CD14-positive monocyte (primary cell): ENCODE measurements at regions not wholly inside any gene's neighbourhood (a gene's known extent, or its start where the extent isn't known, plus 50 kb on each side); places are given as distances from the start of the nearest gene placed in this dataset.

Source experiments
- DNase-seq, 3 donors: peaks; one replicate each; pipeline ENCODE4 v3.0.0-alpha.2; 2011 to 2022
- H2AFZ ChIP-seq: 2 replicates; pipeline ENCODE4 v1.6.0; 2012; ENCODE audit warnings: mild to moderate bottlenecking, low read depth, low read length, inconsistent platforms; ENCODE audit not compliant: insufficient read depth, poor library complexity, severe bottlenecking
- H3K27ac ChIP-seq, 2 donors: 1 replicate in 1 of 2; 2 replicates in 1 of 2; pipeline ENCODE4 v1.5.1; 2012 to 2013; ENCODE audit warnings: low read length in 2 of 2, control low read depth in 1 of 2, inconsistent platforms in 1 of 2, low read depth in 1 of 2, mild to moderate bottlenecking in 1 of 2
- H3K27me3 ChIP-seq, 2 donors: one replicate each; pipeline versions ENCODE4 v1.6.0 to v1.6.1; 2011 to 2013; ENCODE audit warnings: low read length in 2 of 2; ENCODE audit not compliant: control insufficient read depth in 2 of 2, insufficient read depth in 2 of 2
- H3K36me3 ChIP-seq, 2 donors: replicated peaks in 1 of 2; 1 replicate in 1 of 2; 2 replicates in 1 of 2; pipeline versions ENCODE4 v1.5.1 to v1.6.1; 2012 to 2013; ENCODE audit warnings: low read length in 2 of 2, control low read depth in 1 of 2, inconsistent platforms in 1 of 2, mild to moderate bottlenecking in 1 of 2; ENCODE audit not compliant: insufficient read depth in 2 of 2, control insufficient read depth in 1 of 2
- H3K4me1 ChIP-seq, 2 donors: 1 replicate in 1 of 2; 2 replicates in 1 of 2; pipeline versions ENCODE4 v1.5.1 to v1.6.1; 2012 to 2013; ENCODE audit warnings: low read length in 2 of 2, control low read depth in 1 of 2, inconsistent platforms in 1 of 2, mild to moderate bottlenecking in 1 of 2, moderate library complexity in 1 of 2; ENCODE audit not compliant: insufficient read depth in 2 of 2, control insufficient read depth in 1 of 2
- H3K4me2 ChIP-seq: replicated peaks from 2 replicates; pipeline ENCODE3; 2012; ENCODE audit warnings: low read length, moderate library complexity, mild to moderate bottlenecking; ENCODE audit not compliant: poor library complexity, severe bottlenecking; ENCODE audit errors: extremely low read depth
- H3K4me3 ChIP-seq, 3 experiments: fragments of 200-600 bp in 1 of 3; sonication (generic) in 1 of 3; replicated peaks in 1 of 3; 1 replicate in 2 of 3; 2 replicates in 1 of 3; pipeline ENCODE4 v1.5.1; 2011 to 2013; ENCODE audit warnings: low read length in 3 of 3, mild to moderate bottlenecking in 3 of 3, control low read depth in 2 of 3, low read depth in 2 of 3, inconsistent platforms in 1 of 3, moderate library complexity in 1 of 3
- H3K79me2 ChIP-seq: 2 replicates; pipeline ENCODE4 v1.6.0; 2012; ENCODE audit warnings: mild to moderate bottlenecking, control low read depth, inconsistent platforms, low read length, moderate library complexity; ENCODE audit not compliant: insufficient read depth
- H3K9ac ChIP-seq: 2 replicates; pipeline ENCODE4 v1.6.0; 2017; ENCODE audit warnings: low read length, mild to moderate bottlenecking; ENCODE audit not compliant: insufficient read depth, poor library complexity, severe bottlenecking
- H3K9me3 ChIP-seq, 2 donors: replicated peaks in 1 of 2; 1 replicate in 1 of 2; 2 replicates in 1 of 2; pipeline versions ENCODE4 v1.5.1 to v1.6.1; 2012 to 2013; ENCODE audit warnings: low read length in 2 of 2, control low read depth in 1 of 2; ENCODE audit not compliant: control insufficient read depth in 1 of 2, insufficient read depth in 1 of 2
- H4K20me1 ChIP-seq: 2 replicates; pipeline ENCODE4 v1.6.0; 2012; ENCODE audit warnings: mild to moderate bottlenecking, low read length, control low read depth, moderate library complexity; ENCODE audit not compliant: insufficient read depth
- H3K27ac Mint-ChIP-seq, 7 donors: one replicate each; pipeline ENCODE4 v1.8.0; 2020; ENCODE audit warnings: mild to moderate bottlenecking in 7 of 7, mixed read lengths in 7 of 7, moderate library complexity in 6 of 7, inconsistent platforms in 2 of 7
- H3K27me3 Mint-ChIP-seq, 3 donors: one replicate each; pipeline ENCODE4 v1.8.0; 2021 to 2022; ENCODE audit warnings: low read depth in 3 of 3, mild to moderate bottlenecking in 3 of 3, mixed read lengths in 3 of 3, moderate library complexity in 3 of 3, inconsistent platforms in 1 of 3
- H3K36me3 Mint-ChIP-seq, 2 donors: one replicate each; pipeline ENCODE4 v1.8.0; 2020; ENCODE audit warnings: mixed read lengths in 2 of 2, inconsistent platforms in 1 of 2, mild to moderate bottlenecking in 1 of 2
- H3K4me1 Mint-ChIP-seq: one replicate; pipeline ENCODE4 v1.8.0; 2020; ENCODE audit warnings: mild to moderate bottlenecking, mixed read lengths
- H3K4me3 Mint-ChIP-seq, 2 donors: one replicate each; pipeline ENCODE4 v1.8.0; 2020; ENCODE audit warnings: mild to moderate bottlenecking in 2 of 2, mixed read lengths in 2 of 2, moderate library complexity in 1 of 2
- H3K9me3 Mint-ChIP-seq, 7 donors: one replicate each; pipeline ENCODE4 v1.8.0; 2020 to 2022; ENCODE audit warnings: mixed read lengths in 7 of 7, mild to moderate bottlenecking in 6 of 7, moderate library complexity in 6 of 7, inconsistent platforms in 2 of 7
- CTCF ChIP-seq: fragments of 200-600 bp; IDR thresholded peaks from one replicate; pipeline ENCODE4 v1.8.0; 2022; ENCODE audit warnings: antibody characterized with exemption, mild to moderate bottlenecking
- WGBS: methylation state at CpG from one replicate; pipeline ENCODE4 v1.1.5; 2013; ENCODE audit warnings: missing lambda C conversion rate; ENCODE audit not compliant: insufficient coverage; 5-methylcytosine and 5-hydroxymethylcytosine counted together
- intact Hi-C, 2 donors: fragments of 100-400 bp; cut with micrococcal nuclease; formaldehyde crosslinking; loops; one replicate each; pipeline versions ENCODE4 v1.15.0 to v1.15.1; 2023

DNA sequence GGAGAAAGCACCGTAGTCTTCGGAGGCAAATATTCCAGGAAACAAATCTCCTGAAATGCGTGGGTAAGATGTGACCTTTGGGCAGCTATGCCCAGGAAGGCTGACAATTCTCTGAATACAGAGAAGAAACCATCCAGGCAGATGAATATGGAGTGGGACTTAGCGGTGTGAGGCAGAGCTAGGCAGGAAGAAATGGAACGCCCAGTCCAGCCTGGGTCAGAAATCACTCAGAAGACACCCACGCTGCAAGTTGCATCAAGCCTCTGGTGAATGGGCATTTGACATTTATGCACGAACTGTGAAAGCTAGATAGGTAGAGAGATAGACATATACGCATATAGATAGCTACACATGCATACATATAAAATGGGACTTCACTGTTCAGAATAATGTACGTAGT, 498.5 kb downstream of the QKI start:
- H3K9me3 ChIP-seq = no peaks in the 10 kb centered on the region
- H4K20me1 ChIP-seq = no peaks in the 10 kb centered on the region
- no peak overlapping the region for H3K9ac ChIP-seq
- H3K27me3 ChIP-seq = no peaks in the 10 kb centered on the region
- DNase-seq = no peak
- Mint-ChIP-seq H3K27me3 (peaks cover 2 to 4% (median 3%) of the 10 kb centered on the region in 3 donors), H3K9me3 (peaks cover 0 to 9% (median 2%) of the 10 kb centered on the region in 7 donors), H3K36me3 (no peaks in the 10 kb centered on the region), H3K4me3 (no peak overlapping the region), H3K27ac (no peak overlapping the region), H3K4me1 (no peaks in the 10 kb centered on the region)
- no peak overlapping the region for H3K27ac ChIP-seq
- no peaks in the 10 kb centered on the region for H3K79me2 ChIP-seq
- no peak overlapping the region for H3K4me3 ChIP-seq
- intact Hi-C loops = no loop called here
- H3K4me2 ChIP-seq = no peak overlapping the region
- 98% methylated on average over 6 of the region's 9 CpGs for WGBS
- no peak for TF ChIP-seq CTCF
- no peak overlapping the region for H2AFZ ChIP-seq
- H3K36me3 ChIP-seq = no peaks in the 10 kb centered on the region
- no peaks in the 10 kb centered on the region for H3K4me1 ChIP-seq

DNA sequence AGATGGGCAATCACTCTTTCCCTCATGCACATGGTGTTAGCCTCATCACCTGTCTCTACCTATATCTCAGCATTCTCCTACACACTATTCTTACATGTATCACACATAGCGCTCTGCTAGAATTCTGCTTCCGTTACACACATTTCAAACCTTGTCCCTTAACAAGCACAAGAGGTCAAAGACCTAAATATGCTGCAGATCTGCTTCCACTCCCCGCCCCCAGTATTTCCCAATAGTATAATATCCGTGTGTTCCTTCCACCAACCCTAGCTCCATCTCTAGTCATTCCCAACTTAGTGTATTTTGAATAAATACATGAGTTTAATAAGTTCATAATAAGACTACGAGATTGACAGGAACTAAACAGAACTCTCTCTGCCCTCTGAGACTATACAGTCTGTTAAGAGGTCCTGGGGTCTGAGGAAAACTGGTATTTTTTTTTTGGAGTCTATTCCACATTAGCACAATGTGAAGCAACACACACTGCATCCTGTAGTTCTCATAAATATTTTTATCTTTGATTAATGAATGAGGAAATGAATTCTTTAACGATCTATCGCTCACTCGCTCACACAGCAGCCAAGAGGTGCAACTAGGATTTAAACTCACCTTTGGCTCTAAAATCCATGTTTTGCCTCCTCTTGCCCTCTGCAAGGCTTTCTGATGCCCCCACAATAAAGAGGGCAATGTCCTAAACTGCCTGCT, 491.6 kb downstream of the QKI start:
- Histone ChIP-seq H3K9ac (no peak overlapping the region), H3K4me2 (no peak overlapping the region), H3K9me3 (no peaks in the 10 kb centered on the region), H2AFZ (no peak overlapping the region), H3K27ac (no peak overlapping the region), H3K27me3 (no peaks in the 10 kb centered on the region), H3K36me3 (no peaks in the 10 kb centered on the region), H3K79me2 (no peaks in the 10 kb centered on the region), H4K20me1 (no peaks in the 10 kb centered on the region), H3K4me1 (no peaks in the 10 kb centered on the region), H3K4me3 (no peak overlapping the region)
- intact Hi-C loops = no loop called here
- no peak for DNase-seq
- H3K4me1 Mint-ChIP-seq = no peaks in the 10 kb centered on the region
- TF ChIP-seq CTCF = no peak
- no peak overlapping the region for H3K27ac Mint-ChIP-seq
- peaks cover 0 to 16% (median 4%) of the 10 kb centered on the region in 3 donors for H3K27me3 Mint-ChIP-seq
- H3K36me3 Mint-ChIP-seq = no peaks in the 10 kb centered on the region
- WGBS = 96% methylated on average over 2 of the region's 8 CpGs
- H3K9me3 Mint-ChIP-seq = peaks cover 0 to 3% (median 1%) of the 10 kb centered on the region in 7 donors
- no peak overlapping the region for H3K4me3 Mint-ChIP-seq
